Liver (tissue), 8 donors: ENCODE measurements at regions not wholly inside any gene's neighbourhood (a gene's known extent, or its start where the extent isn't known, plus 50 kb on each side); places are given as distances from the start of the nearest gene placed in this dataset.

Experiments
- DNase-seq: peaks from one replicate; pipeline ENCODE4 v3.0.0-alpha.2; 2017; ENCODE audit warnings: low spot score
- H3K27ac ChIP-seq, 2 donors: one replicate each; pipeline ENCODE4 v1.7.0; 2013; ENCODE audit warnings: inconsistent platforms in 2 of 2, low read length in 2 of 2, control low read depth in 1 of 2, low read depth in 1 of 2, mild to moderate bottlenecking in 1 of 2
- H3K27me3 ChIP-seq, 4 donors: one replicate each; pipeline versions ENCODE4 v1.6.1 to v1.7.0; 2013; ENCODE audit warnings: low read length in 3 of 4, inconsistent platforms in 1 of 4, mild to moderate bottlenecking in 1 of 4, moderate library complexity in 1 of 4; ENCODE audit not compliant: control insufficient read depth in 4 of 4, insufficient read depth in 4 of 4
- H3K36me3 ChIP-seq, 4 donors: one replicate each; pipeline versions ENCODE4 v1.6.1 to v1.7.0; 2013; ENCODE audit warnings: low read length in 3 of 4, mild to moderate bottlenecking in 3 of 4, low read depth in 1 of 4, moderate library complexity in 1 of 4; ENCODE audit not compliant: control insufficient read depth in 4 of 4, insufficient read depth in 3 of 4
- H3K4me1 ChIP-seq, 4 donors: one replicate each; pipeline versions ENCODE4 v1.6.1 to v1.7.0; 2013; ENCODE audit warnings: low read length in 3 of 4, mild to moderate bottlenecking in 3 of 4, moderate library complexity in 1 of 4; ENCODE audit not compliant: control insufficient read depth in 4 of 4, insufficient read depth in 4 of 4
- H3K4me3 ChIP-seq, 3 donors: one replicate each; pipeline versions ENCODE4 v1.6.1 to v1.7.0; 2013; ENCODE audit warnings: low read length in 3 of 3, control low read depth in 1 of 3, low read depth in 1 of 3, mild to moderate bottlenecking in 1 of 3
- H3K9ac ChIP-seq, 2 donors: one replicate each; pipeline ENCODE4 v1.7.0; 2013; ENCODE audit warnings: low read length in 2 of 2, mild to moderate bottlenecking in 2 of 2, moderate library complexity in 2 of 2, control low read depth in 1 of 2, low read depth in 1 of 2
- H3K9me3 ChIP-seq, 4 donors: one replicate each; pipeline versions ENCODE4 v1.6.1 to v1.7.0; 2013; ENCODE audit warnings: low read length in 3 of 4; ENCODE audit not compliant: control insufficient read depth in 4 of 4
- EGR1 ChIP-seq, 2 donors: IDR thresholded peaks; 2 replicates each; pipeline ENCODE4 v1.6.1; 2016 to 2018; ENCODE audit warnings: antibody characterized with exemption in 2 of 2, low read depth in 2 of 2
- FOXA1 ChIP-seq: IDR thresholded peaks from 2 replicates; pipeline ENCODE4 v1.6.1; 2016; ENCODE audit warnings: antibody characterized with exemption
- FOXA2 ChIP-seq: IDR thresholded peaks from 2 replicates; pipeline ENCODE4 v1.6.1; 2016; ENCODE audit warnings: antibody characterized with exemption
- GABPA ChIP-seq, 2 donors: IDR thresholded peaks in 1 of 2; conservative IDR thresholded peaks in 1 of 2; 2 replicates each; pipeline ENCODE4 v1.6.1; 2016; ENCODE audit warnings: antibody characterized with exemption in 2 of 2, mild to moderate bottlenecking in 1 of 2, moderate library complexity in 1 of 2
- HNF4A ChIP-seq, 2 donors: conservative IDR thresholded peaks; 2 replicates each; pipeline ENCODE4 v1.6.1; 2016; ENCODE audit warnings: antibody characterized with exemption in 2 of 2, mild to moderate bottlenecking in 2 of 2
- HNF4G ChIP-seq: IDR thresholded peaks from 2 replicates; pipeline ENCODE4 v1.6.1; 2016; ENCODE audit warnings: antibody characterized with exemption
- JUND ChIP-seq, 2 donors: IDR thresholded peaks; 2 replicates each; pipeline ENCODE4 v1.6.1; 2016; ENCODE audit warnings: antibody characterized with exemption in 2 of 2
- NR2F2 ChIP-seq: IDR thresholded peaks from 2 replicates; pipeline ENCODE4 v1.6.1; 2016; ENCODE audit warnings: antibody characterized with exemption
- RAD21 ChIP-seq, 2 donors: IDR thresholded peaks; 2 replicates each; pipeline ENCODE4 v1.6.1; 2016; ENCODE audit warnings: antibody characterized with exemption in 2 of 2, mild to moderate bottlenecking in 2 of 2
- RXRA ChIP-seq, 2 donors: IDR thresholded peaks; 2 replicates each; pipeline ENCODE4 v1.6.1; 2017 to 2018; ENCODE audit warnings: antibody characterized with exemption in 2 of 2, mild to moderate bottlenecking in 1 of 2
- SP1 ChIP-seq: IDR thresholded peaks from 2 replicates; pipeline ENCODE4 v1.6.1; 2018; ENCODE audit warnings: antibody characterized with exemption, mild to moderate bottlenecking
- TAF1 ChIP-seq: conservative IDR thresholded peaks from 2 replicates; pipeline ENCODE4 v1.6.1; 2016; ENCODE audit warnings: antibody characterized with exemption, mild to moderate bottlenecking
- YY1 ChIP-seq: IDR thresholded peaks from 2 replicates; pipeline ENCODE4 v1.6.1; 2016; ENCODE audit warnings: antibody characterized with exemption, mild to moderate bottlenecking
- WGBS: extraction: QIAGEN DNeasy Blood & Tissue Kit; methylation state at CpG from one replicate; pipeline ENCODE4 v1.1.7; 2013; 5-methylcytosine and 5-hydroxymethylcytosine counted together
- TF ChIP-seq, protein P1 (sequence below): IDR thresholded peaks from 2 replicates; pipeline ENCODE4 v1.6.1; 2016; ENCODE audit warnings: antibody characterized with exemption, mild to moderate bottlenecking
- TF ChIP-seq, protein P2 (sequence below): IDR thresholded peaks from 2 replicates; pipeline ENCODE4 v1.6.1; 2016; ENCODE audit warnings: antibody characterized with exemption
- TF ChIP-seq, protein P3 (sequence below): IDR thresholded peaks from 2 replicates; pipeline ENCODE4 v1.6.1; 2016; ENCODE audit warnings: antibody characterized with exemption
- TF ChIP-seq, protein P4 (sequence below): IDR thresholded peaks from 2 replicates; pipeline ENCODE4 v1.6.1; 2016; ENCODE audit warnings: antibody characterized with exemption
- TF ChIP-seq, protein P5 (sequence below): fragments of 150-350 bp; IDR thresholded peaks from 2 replicates; pipeline ENCODE4 v1.5.1; 2017; ENCODE audit warnings: improper control_type of control experiment, low read depth, low read length; ENCODE audit not compliant: missing input control
- donor health status: healthy.
- donor health status: healthy.
- donor health status: healthy.
- donor health status: healthy.
- donor health status: healthy.

GRCh38 chr19:28567834-28568233 is 645.1 kb downstream of the UQCRFS1 start:
- Histone ChIP-seq H3K9me3 (no peaks in the 10 kb centered on the region), H3K4me1 (peaks cover 7 to 25% (median 16%) of the 10 kb centered on the region in 4 donors), H3K4me3 (no peak overlapping the region), H3K9ac (no peak overlapping the region), H3K27me3 (no peaks in the 10 kb centered on the region), H3K36me3 (no peaks in the 10 kb centered on the region), H3K27ac (no peak overlapping the region)
- 95% methylated on average over 1 of the region's 1 CpG for WGBS
- no peak for DNase-seq
- TF ChIP-seq, protein P1, sequence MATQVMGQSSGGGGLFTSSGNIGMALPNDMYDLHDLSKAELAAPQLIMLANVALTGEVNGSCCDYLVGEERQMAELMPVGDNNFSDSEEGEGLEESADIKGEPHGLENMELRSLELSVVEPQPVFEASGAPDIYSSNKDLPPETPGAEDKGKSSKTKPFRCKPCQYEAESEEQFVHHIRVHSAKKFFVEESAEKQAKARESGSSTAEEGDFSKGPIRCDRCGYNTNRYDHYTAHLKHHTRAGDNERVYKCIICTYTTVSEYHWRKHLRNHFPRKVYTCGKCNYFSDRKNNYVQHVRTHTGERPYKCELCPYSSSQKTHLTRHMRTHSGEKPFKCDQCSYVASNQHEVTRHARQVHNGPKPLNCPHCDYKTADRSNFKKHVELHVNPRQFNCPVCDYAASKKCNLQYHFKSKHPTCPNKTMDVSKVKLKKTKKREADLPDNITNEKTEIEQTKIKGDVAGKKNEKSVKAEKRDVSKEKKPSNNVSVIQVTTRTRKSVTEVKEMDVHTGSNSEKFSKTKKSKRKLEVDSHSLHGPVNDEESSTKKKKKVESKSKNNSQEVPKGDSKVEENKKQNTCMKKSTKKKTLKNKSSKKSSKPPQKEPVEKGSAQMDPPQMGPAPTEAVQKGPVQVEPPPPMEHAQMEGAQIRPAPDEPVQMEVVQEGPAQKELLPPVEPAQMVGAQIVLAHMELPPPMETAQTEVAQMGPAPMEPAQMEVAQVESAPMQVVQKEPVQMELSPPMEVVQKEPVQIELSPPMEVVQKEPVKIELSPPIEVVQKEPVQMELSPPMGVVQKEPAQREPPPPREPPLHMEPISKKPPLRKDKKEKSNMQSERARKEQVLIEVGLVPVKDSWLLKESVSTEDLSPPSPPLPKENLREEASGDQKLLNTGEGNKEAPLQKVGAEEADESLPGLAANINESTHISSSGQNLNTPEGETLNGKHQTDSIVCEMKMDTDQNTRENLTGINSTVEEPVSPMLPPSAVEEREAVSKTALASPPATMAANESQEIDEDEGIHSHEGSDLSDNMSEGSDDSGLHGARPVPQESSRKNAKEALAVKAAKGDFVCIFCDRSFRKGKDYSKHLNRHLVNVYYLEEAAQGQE: no peak
- TF ChIP-seq, protein P2, sequence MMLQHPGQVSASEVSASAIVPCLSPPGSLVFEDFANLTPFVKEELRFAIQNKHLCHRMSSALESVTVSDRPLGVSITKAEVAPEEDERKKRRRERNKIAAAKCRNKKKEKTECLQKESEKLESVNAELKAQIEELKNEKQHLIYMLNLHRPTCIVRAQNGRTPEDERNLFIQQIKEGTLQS: no peak
- TF ChIP-seq, protein P3, sequence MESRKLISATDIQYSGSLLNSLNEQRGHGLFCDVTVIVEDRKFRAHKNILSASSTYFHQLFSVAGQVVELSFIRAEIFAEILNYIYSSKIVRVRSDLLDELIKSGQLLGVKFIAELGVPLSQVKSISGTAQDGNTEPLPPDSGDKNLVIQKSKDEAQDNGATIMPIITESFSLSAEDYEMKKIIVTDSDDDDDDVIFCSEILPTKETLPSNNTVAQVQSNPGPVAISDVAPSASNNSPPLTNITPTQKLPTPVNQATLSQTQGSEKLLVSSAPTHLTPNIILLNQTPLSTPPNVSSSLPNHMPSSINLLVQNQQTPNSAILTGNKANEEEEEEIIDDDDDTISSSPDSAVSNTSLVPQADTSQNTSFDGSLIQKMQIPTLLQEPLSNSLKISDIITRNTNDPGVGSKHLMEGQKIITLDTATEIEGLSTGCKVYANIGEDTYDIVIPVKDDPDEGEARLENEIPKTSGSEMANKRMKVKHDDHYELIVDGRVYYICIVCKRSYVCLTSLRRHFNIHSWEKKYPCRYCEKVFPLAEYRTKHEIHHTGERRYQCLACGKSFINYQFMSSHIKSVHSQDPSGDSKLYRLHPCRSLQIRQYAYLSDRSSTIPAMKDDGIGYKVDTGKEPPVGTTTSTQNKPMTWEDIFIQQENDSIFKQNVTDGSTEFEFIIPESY: no peak
- no peak for TF ChIP-seq HNF4A (conservative IDR thresholded peaks at IDR 0.05)
- TF ChIP-seq HNF4G: no peak
- no peak for TF ChIP-seq FOXA2
- TF ChIP-seq RAD21 (IDR thresholded peaks at IDR 0.05): no peak
- TF ChIP-seq, protein P4, sequence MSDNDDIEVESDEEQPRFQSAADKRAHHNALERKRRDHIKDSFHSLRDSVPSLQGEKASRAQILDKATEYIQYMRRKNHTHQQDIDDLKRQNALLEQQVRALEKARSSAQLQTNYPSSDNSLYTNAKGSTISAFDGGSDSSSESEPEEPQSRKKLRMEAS: no peak
- TF ChIP-seq GABPA (IDR thresholded peaks at IDR 0.05 in 1 of 2, conservative IDR thresholded peaks at IDR 0.05 in 1 of 2): no peak
- TF ChIP-seq EGR1 (IDR thresholded peaks at IDR 0.05; ENCODE audit: low read depth in 2 of 2): no peak
- TF ChIP-seq FOXA1: no peak
- TF ChIP-seq TAF1: no peak
- TF ChIP-seq, protein P5, sequence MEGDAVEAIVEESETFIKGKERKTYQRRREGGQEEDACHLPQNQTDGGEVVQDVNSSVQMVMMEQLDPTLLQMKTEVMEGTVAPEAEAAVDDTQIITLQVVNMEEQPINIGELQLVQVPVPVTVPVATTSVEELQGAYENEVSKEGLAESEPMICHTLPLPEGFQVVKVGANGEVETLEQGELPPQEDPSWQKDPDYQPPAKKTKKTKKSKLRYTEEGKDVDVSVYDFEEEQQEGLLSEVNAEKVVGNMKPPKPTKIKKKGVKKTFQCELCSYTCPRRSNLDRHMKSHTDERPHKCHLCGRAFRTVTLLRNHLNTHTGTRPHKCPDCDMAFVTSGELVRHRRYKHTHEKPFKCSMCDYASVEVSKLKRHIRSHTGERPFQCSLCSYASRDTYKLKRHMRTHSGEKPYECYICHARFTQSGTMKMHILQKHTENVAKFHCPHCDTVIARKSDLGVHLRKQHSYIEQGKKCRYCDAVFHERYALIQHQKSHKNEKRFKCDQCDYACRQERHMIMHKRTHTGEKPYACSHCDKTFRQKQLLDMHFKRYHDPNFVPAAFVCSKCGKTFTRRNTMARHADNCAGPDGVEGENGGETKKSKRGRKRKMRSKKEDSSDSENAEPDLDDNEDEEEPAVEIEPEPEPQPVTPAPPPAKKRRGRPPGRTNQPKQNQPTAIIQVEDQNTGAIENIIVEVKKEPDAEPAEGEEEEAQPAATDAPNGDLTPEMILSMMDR: no peak
- no peak for TF ChIP-seq NR2F2
- TF ChIP-seq YY1: no peak
- TF ChIP-seq SP1: no peak
- TF ChIP-seq RXRA (IDR thresholded peaks at IDR 0.05): no peak
- no peak for TF ChIP-seq JUND (IDR thresholded peaks at IDR 0.05)
